ENCODE measurements at regions not wholly inside any gene's neighbourhood (a gene's known extent, or its start where the extent isn't known, plus 50 kb on each side); places are given as distances from the start of the nearest gene placed in this dataset.
"Not testable (repeated sequence)": the region's sequence is repeated elsewhere in the genome, so short reads cannot be mapped to it uniquely, and the experiment has no call there.

GRCh38 chr16:16935909-16936308, 534.9 kb downstream of the XYLT1 start:
- H3K4me3 ChIP-seq (ENCODE audit: low read length); H3K27ac Mint-ChIP-seq; H3K9me3 ChIP-seq (ENCODE audit: control insufficient read depth in 2 of 3, low read length in 3 of 3); H3K36me3 ChIP-seq (ENCODE audit: control insufficient read depth in 2 of 3, insufficient read depth in 3 of 3, low read length in 3 of 3); intact Hi-C loops (cut with micrococcal nuclease); H3K27ac ChIP-seq (ENCODE audit: low read depth, low read length); POLR2A ChIA-PET; H3K36me3 Mint-ChIP-seq; H3K27me3 ChIP-seq (ENCODE audit: control insufficient read depth in 2 of 2, insufficient read depth in 2 of 2, low read length in 2 of 2); H3K4me3 Mint-ChIP-seq; CTCF ChIA-PET; H3K4me1 ChIP-seq (ENCODE audit: control insufficient read depth in 2 of 2, insufficient read depth in 2 of 2, low read length in 2 of 2); H3K9me3 Mint-ChIP-seq; H3K4me1 Mint-ChIP-seq; ATAC-seq; DNase-seq; H3K27me3 Mint-ChIP-seq: not testable (repeated sequence)

GRCh38 chr16:16937576-16937975, 533.2 kb downstream of the XYLT1 start:
- Histone ChIP-seq H3K27me3 (ENCODE audit: control insufficient read depth in 2 of 2, insufficient read depth in 2 of 2, low read length in 2 of 2) (no peaks in the 10 kb centered on the region), H3K4me3 (ENCODE audit: low read length) (no peak overlapping the region), H3K27ac (ENCODE audit: low read depth, low read length) (no peak overlapping the region), H3K36me3 (ENCODE audit: control insufficient read depth in 2 of 3, insufficient read depth in 3 of 3, low read length in 3 of 3) (no peaks in the 10 kb centered on the region), H3K4me1 (ENCODE audit: control insufficient read depth in 2 of 2, insufficient read depth in 2 of 2, low read length in 2 of 2) (no peaks in the 10 kb centered on the region), H3K9me3 (ENCODE audit: control insufficient read depth in 2 of 3, low read length in 3 of 3) (no peaks in the 10 kb centered on the region)
- no peak for DNase-seq
- no peaks in the 10 kb centered on the region for H3K36me3 Mint-ChIP-seq
- H3K27me3 Mint-ChIP-seq = peaks cover 0 to 8% (median 4%) of the 10 kb centered on the region in 5 donors
- H3K9me3 Mint-ChIP-seq = peaks cover 0 to 1% (median 0%) of the 10 kb centered on the region in 11 donors
- ATAC-seq = no peak
- no peak overlapping the region for H3K4me3 Mint-ChIP-seq
- intact Hi-C loops (cut with micrococcal nuclease) = no loop called here
- CTCF ChIA-PET = no interaction called here
- POLR2A ChIA-PET = no interaction called here
- no peak overlapping the region for H3K27ac Mint-ChIP-seq
- H3K4me1 Mint-ChIP-seq = peaks cover 0 to 6% (median 0%) of the 10 kb centered on the region in 7 donors

GRCh38 chr16:16938009-16938408, 532.8 kb downstream of the XYLT1 start:
- CTCF ChIA-PET = no interaction called here
- Mint-ChIP-seq H3K27ac (no peak overlapping the region), H3K9me3 (peaks cover 0 to 1% (median 0%) of the 10 kb centered on the region in 11 donors), H3K36me3 (no peaks in the 10 kb centered on the region), H3K4me3 (no peak overlapping the region), H3K27me3 (peaks cover 0 to 8% (median 4%) of the 10 kb centered on the region in 5 donors), H3K4me1 (peaks cover 0 to 6% (median 0%) of the 10 kb centered on the region in 7 donors)
- POLR2A ChIA-PET = no interaction called here
- intact Hi-C loops (cut with micrococcal nuclease) = no loop called here
- no peak for DNase-seq
- Histone ChIP-seq H3K36me3 (ENCODE audit: control insufficient read depth in 2 of 3, insufficient read depth in 3 of 3, low read length in 3 of 3) (no peaks in the 10 kb centered on the region), H3K4me3 (ENCODE audit: low read length) (no peak overlapping the region), H3K27me3 (ENCODE audit: control insufficient read depth in 2 of 2, insufficient read depth in 2 of 2, low read length in 2 of 2) (no peaks in the 10 kb centered on the region), H3K4me1 (ENCODE audit: control insufficient read depth in 2 of 2, insufficient read depth in 2 of 2, low read length in 2 of 2) (no peaks in the 10 kb centered on the region), H3K27ac (ENCODE audit: low read depth, low read length) (no peak overlapping the region), H3K9me3 (ENCODE audit: control insufficient read depth in 2 of 3, low read length in 3 of 3) (no peaks in the 10 kb centered on the region)
- ATAC-seq = no peak

- peaks cover 0 to 6% (median 0%) of the 10 kb centered on the region in 7 donors for H3K4me1 Mint-ChIP-seq
- Histone ChIP-seq H3K36me3 (ENCODE audit: control insufficient read depth in 2 of 3, insufficient read depth in 3 of 3, low read length in 3 of 3) (no peaks in the 10 kb centered on the region), H3K27ac (ENCODE audit: low read depth, low read length) (no peak overlapping the region), H3K4me1 (ENCODE audit: control insufficient read depth in 2 of 2, insufficient read depth in 2 of 2, low read length in 2 of 2) (no peaks in the 10 kb centered on the region), H3K9me3 (ENCODE audit: control insufficient read depth in 2 of 3, low read length in 3 of 3) (no peaks in the 10 kb centered on the region), H3K27me3 (ENCODE audit: control insufficient read depth in 2 of 2, insufficient read depth in 2 of 2, low read length in 2 of 2) (no peaks in the 10 kb centered on the region), H3K4me3 (ENCODE audit: low read length) (no peak overlapping the region)
- POLR2A ChIA-PET = no interaction called here
- no peak for DNase-seq
- H3K27me3 Mint-ChIP-seq = peaks cover 0 to 8% (median 4%) of the 10 kb centered on the region in 5 donors
- ATAC-seq = no peak
- CTCF ChIA-PET = no interaction called here
- no peak overlapping the region for H3K4me3 Mint-ChIP-seq
- H3K36me3 Mint-ChIP-seq = no peaks in the 10 kb centered on the region
- intact Hi-C loops (cut with micrococcal nuclease) = no loop called here
- peaks cover 0 to 1% (median 0%) of the 10 kb centered on the region in 11 donors for H3K9me3 Mint-ChIP-seq
- H3K27ac Mint-ChIP-seq = no peak overlapping the region
These were observed 531.8 kb downstream of the XYLT1 start for GRCh38 chr16:16938980-16939379.

- peaks cover 0 to 8% (median 6%) of the 10 kb centered on the region in 5 donors for H3K27me3 Mint-ChIP-seq
- H3K4me1 Mint-ChIP-seq = peaks cover 0 to 6% (median 0%) of the 10 kb centered on the region in 7 donors
- POLR2A ChIA-PET = no interaction called here
- peaks cover 0 to 1% (median 0%) of the 10 kb centered on the region in 11 donors for H3K9me3 Mint-ChIP-seq
- no peak overlapping the region for H3K4me3 Mint-ChIP-seq
- Histone ChIP-seq H3K4me1 (ENCODE audit: control insufficient read depth in 2 of 2, insufficient read depth in 2 of 2, low read length in 2 of 2) (no peaks in the 10 kb centered on the region), H3K9me3 (ENCODE audit: control insufficient read depth in 2 of 3, low read length in 3 of 3) (no peaks in the 10 kb centered on the region), H3K27me3 (ENCODE audit: control insufficient read depth in 2 of 2, insufficient read depth in 2 of 2, low read length in 2 of 2) (no peaks in the 10 kb centered on the region), H3K4me3 (ENCODE audit: low read length) (no peak overlapping the region), H3K27ac (ENCODE audit: low read depth, low read length) (no peak overlapping the region), H3K36me3 (ENCODE audit: control insufficient read depth in 2 of 3, insufficient read depth in 3 of 3, low read length in 3 of 3) (no peaks in the 10 kb centered on the region)
- ATAC-seq = no peak
- CTCF ChIA-PET = no interaction called here
- H3K27ac Mint-ChIP-seq = no peak overlapping the region
- intact Hi-C loops (cut with micrococcal nuclease) = no loop called here
- no peaks in the 10 kb centered on the region for H3K36me3 Mint-ChIP-seq
- DNase-seq = no peak
These were observed 530.4 kb downstream of the XYLT1 start for GRCh38 chr16:16940351-16940750.

GRCh38 chr16:16942849-16943248, 527.9 kb downstream of the XYLT1 start:
- H3K36me3 ChIP-seq (ENCODE audit: control insufficient read depth in 2 of 3, insufficient read depth in 3 of 3, low read length in 3 of 3); DNase-seq; POLR2A ChIA-PET; CTCF ChIA-PET; H3K4me1 Mint-ChIP-seq; H3K27ac Mint-ChIP-seq; ATAC-seq; H3K27ac ChIP-seq (ENCODE audit: low read depth, low read length); intact Hi-C loops (cut with micrococcal nuclease); H3K9me3 ChIP-seq (ENCODE audit: control insufficient read depth in 2 of 3, low read length in 3 of 3); H3K9me3 Mint-ChIP-seq; H3K27me3 Mint-ChIP-seq; H3K4me3 ChIP-seq (ENCODE audit: low read length); H3K27me3 ChIP-seq (ENCODE audit: control insufficient read depth in 2 of 2, insufficient read depth in 2 of 2, low read length in 2 of 2); H3K4me1 ChIP-seq (ENCODE audit: control insufficient read depth in 2 of 2, insufficient read depth in 2 of 2, low read length in 2 of 2); H3K4me3 Mint-ChIP-seq; H3K36me3 Mint-ChIP-seq: not testable (repeated sequence)

GRCh38 chr16:16945207-16945606, 525.6 kb downstream of the XYLT1 start:
- POLR2A ChIA-PET = no interaction called here

More at GRCh38 chr16:16945207-16945606, 525.6 kb downstream of the XYLT1 start:
- no peaks in the 10 kb centered on the region for H3K9me3 ChIP-seq (ENCODE audit: control insufficient read depth in 2 of 3, low read length in 3 of 3)
- H3K4me3 Mint-ChIP-seq = no peak overlapping the region
- H3K27me3 ChIP-seq (ENCODE audit: control insufficient read depth in 2 of 2, insufficient read depth in 2 of 2, low read length in 2 of 2) = no peaks in the 10 kb centered on the region
- DNase-seq (no peak), ATAC-seq (no peak)
- no peak overlapping the region for H3K27ac ChIP-seq (ENCODE audit: low read depth, low read length)
- no peaks in the 10 kb centered on the region for H3K4me1 ChIP-seq (ENCODE audit: control insufficient read depth in 2 of 2, insufficient read depth in 2 of 2, low read length in 2 of 2)
- CTCF ChIA-PET = no interaction called here
- H3K4me3 ChIP-seq (ENCODE audit: low read length) = no peak overlapping the region
- H3K9me3 Mint-ChIP-seq = peaks cover 0 to 18% (median 8%) of the 10 kb centered on the region in 11 donors
- H3K4me1 Mint-ChIP-seq = peaks cover 0 to 6% (median 0%) of the 10 kb centered on the region in 7 donors
- no peaks in the 10 kb centered on the region for H3K36me3 ChIP-seq (ENCODE audit: control insufficient read depth in 2 of 3, insufficient read depth in 3 of 3, low read length in 3 of 3)
- intact Hi-C loops (cut with micrococcal nuclease) = no loop called here
- H3K36me3 Mint-ChIP-seq = no peaks in the 10 kb centered on the region
- peaks cover 0 to 7% (median 4%) of the 10 kb centered on the region in 5 donors for H3K27me3 Mint-ChIP-seq
- H3K27ac Mint-ChIP-seq = no peak overlapping the region
